22Rv1 (cell line): ENCODE measurements at regions not wholly inside any gene's neighbourhood (a gene's known extent, or its start where the extent isn't known, plus 50 kb on each side); places are given as distances from the start of the nearest gene placed in this dataset.
A peak's percentile ranks its signal among the peaks of the same experiment; 100 is the strongest.

Experiments
- ZFX ChIP-seq: fragments of 450-650 bp; IDR thresholded peaks from 2 replicates; pipeline ENCODE4 v1.6.1; 2017; ENCODE audit warnings: antibody characterized with exemption, borderline replicate concordance
- TF ChIP-seq, protein P1 (sequence below): fragments of 450-650 bp; IDR thresholded peaks from 2 replicates; pipeline ENCODE4 v1.5.1; 2017; ENCODE audit warnings: mild to moderate bottlenecking

DNA sequence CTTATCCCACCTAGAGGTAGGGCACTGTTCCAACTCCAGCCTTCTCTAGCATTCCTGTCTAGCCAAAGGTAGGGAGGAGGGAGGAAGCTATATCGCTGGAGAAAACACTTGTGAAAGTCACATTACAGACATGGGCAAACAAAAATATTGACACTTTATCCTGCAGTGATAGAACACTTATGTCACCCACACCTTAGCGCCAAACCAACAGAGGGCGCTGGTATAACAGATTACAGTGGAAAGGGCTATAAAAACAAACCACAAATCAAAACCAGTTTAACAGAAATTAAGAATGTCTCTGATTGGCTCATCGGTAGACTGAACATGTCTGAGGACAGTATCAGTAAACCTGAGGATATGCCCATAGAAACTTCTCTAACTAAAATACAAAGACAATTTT, 451.3 kb downstream of the TLL1 start:
- TF ChIP-seq, protein P1, sequence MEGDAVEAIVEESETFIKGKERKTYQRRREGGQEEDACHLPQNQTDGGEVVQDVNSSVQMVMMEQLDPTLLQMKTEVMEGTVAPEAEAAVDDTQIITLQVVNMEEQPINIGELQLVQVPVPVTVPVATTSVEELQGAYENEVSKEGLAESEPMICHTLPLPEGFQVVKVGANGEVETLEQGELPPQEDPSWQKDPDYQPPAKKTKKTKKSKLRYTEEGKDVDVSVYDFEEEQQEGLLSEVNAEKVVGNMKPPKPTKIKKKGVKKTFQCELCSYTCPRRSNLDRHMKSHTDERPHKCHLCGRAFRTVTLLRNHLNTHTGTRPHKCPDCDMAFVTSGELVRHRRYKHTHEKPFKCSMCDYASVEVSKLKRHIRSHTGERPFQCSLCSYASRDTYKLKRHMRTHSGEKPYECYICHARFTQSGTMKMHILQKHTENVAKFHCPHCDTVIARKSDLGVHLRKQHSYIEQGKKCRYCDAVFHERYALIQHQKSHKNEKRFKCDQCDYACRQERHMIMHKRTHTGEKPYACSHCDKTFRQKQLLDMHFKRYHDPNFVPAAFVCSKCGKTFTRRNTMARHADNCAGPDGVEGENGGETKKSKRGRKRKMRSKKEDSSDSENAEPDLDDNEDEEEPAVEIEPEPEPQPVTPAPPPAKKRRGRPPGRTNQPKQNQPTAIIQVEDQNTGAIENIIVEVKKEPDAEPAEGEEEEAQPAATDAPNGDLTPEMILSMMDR = peak; percentile 76
- no peak for TF ChIP-seq ZFX
